Coronary artery (tissue), 2 donors: ENCODE measurements at regions not wholly inside any gene's neighbourhood (a gene's known extent, or its start where the extent isn't known, plus 50 kb on each side); places are given as distances from the start of the nearest gene placed in this dataset.

Experiments
- DNase-seq: peaks from one replicate; pipeline ENCODE4 v3.0.0-alpha.2; 2017; ENCODE audit warnings: low spot score
- H3K27ac ChIP-seq, 2 donors: fragments of 200-600 bp; sonication (generic); one replicate each; pipeline ENCODE4 v1.5.1; 2016 to 2019
- H3K4me3 ChIP-seq: fragments of 200-600 bp; sonication (generic); 2 replicates; pipeline ENCODE4 v1.5.1; 2016; ENCODE audit warnings: mild to moderate bottlenecking, moderate library complexity
- CTCF ChIP-seq: fragments of 200-600 bp; sonication (generic); IDR thresholded peaks from one replicate; pipeline ENCODE4 v1.5.1; 2019; ENCODE audit warnings: antibody characterized with exemption

GRCh38 chr3:64445944-64446300, 220.7 kb upstream of the PRICKLE2 start:
- DNase-seq = no peak
- Histone ChIP-seq H3K4me3 (no peak overlapping the region), H3K27ac (peak overlapping the region in 1 of 2 donors; percentile 50)
- TF ChIP-seq CTCF = no peak

- H3K27ac ChIP-seq = peak overlapping the region in 1 of 2 donors; percentile 50
Observed at GRCh38 chr3:64445109-64445943, 220.1 kb upstream of the PRICKLE2 start.

GRCh38 chr3:64444490-64445108, 219.3 kb upstream of the PRICKLE2 start:
- TF ChIP-seq CTCF = no peak
- Histone ChIP-seq H3K4me3 (peak overlapping the region; percentile 72), H3K27ac (peak overlapping the region in 1 of 2 donors; percentile 50)
- DNase-seq = no peak

More at GRCh38 chr3:64445109-64445943, 220.1 kb upstream of the PRICKLE2 start:
- no peak for DNase-seq
- no peak for TF ChIP-seq CTCF
- H3K4me3 ChIP-seq = peak overlapping the region; percentile 72

- H3K4me3 ChIP-seq = peak overlapping the region; percentile 72
- H3K27ac ChIP-seq = peak overlapping the region in 1 of 2 donors; percentile 57
- DNase-seq = no peak
- TF ChIP-seq CTCF = no peak
Observed at GRCh38 chr3:64443546-64444381, 218.5 kb upstream of the PRICKLE2 start.

GRCh38 chr3:64441861-64442260, 216.6 kb upstream of the PRICKLE2 start:
- no peak for DNase-seq
- H3K4me3 ChIP-seq = no peak overlapping the region
- H3K27ac ChIP-seq = peak overlapping the region in 1 of 2 donors; percentile 6

GRCh38 chr3:64440498-64440897, 215.2 kb upstream of the PRICKLE2 start:
- no peak for DNase-seq
- Histone ChIP-seq H3K4me3 (no peak overlapping the region), H3K27ac (no peak overlapping the region)
- TF ChIP-seq CTCF = no peak

More at GRCh38 chr3:64441861-64442260, 216.6 kb upstream of the PRICKLE2 start:
- no peak for TF ChIP-seq CTCF
